ENCODE measurements at regions not wholly inside any gene's neighbourhood (a gene's known extent, or its start where the extent isn't known, plus 50 kb on each side); places are given as distances from the start of the nearest gene placed in this dataset.

GRCh38 chr9:115717298-115717697 is 436.3 kb upstream of the PAPPA start:
- Histone ChIP-seq H3K4me2 (ENCODE audit: low read depth, low read length, poor library complexity, severe bottlenecking) (no peak overlapping the region), H3F3A (ENCODE audit: insufficient read depth) (no peaks in the 10 kb centered on the region), H4K20me1 (ENCODE audit: low read depth, low read length) (no peaks in the 10 kb centered on the region), H3K9me3 (ENCODE audit: insufficient read depth, low read length) (no peaks in the 10 kb centered on the region), H3K9me2 (replicated peaks; ENCODE audit: insufficient read depth, low read length) (no peaks in the 10 kb centered on the region), H3K27me3 (ENCODE audit: low read length) (no peaks in the 10 kb centered on the region), H3K4me3 (ENCODE audit: insufficient read depth, low read length, poor library complexity, severe bottlenecking) (no peak overlapping the region), H3K79me2 (ENCODE audit: insufficient read depth, low read length) (no peaks in the 10 kb centered on the region), H3K36me3 (ENCODE audit: low read length) (no peaks in the 10 kb centered on the region), H3K9ac (ENCODE audit: low read length) (no peak overlapping the region), H2AFZ (ENCODE audit: low read depth, low read length, severe bottlenecking) (no peak overlapping the region), H3K27ac (ENCODE audit: low read depth, low read length) (no peak overlapping the region)
- TF ChIP-seq EZH2phosphoT487 (conservative IDR thresholded peaks at IDR 0.05; ENCODE audit: low read length) = no peak
- no peak for TF ChIP-seq CTCF (IDR thresholded peaks at IDR 0.05; ENCODE audit: insufficient read depth, low read length, poor library complexity, severe bottlenecking)

GRCh38 chr9:115717711-115718173 is 435.8 kb upstream of the PAPPA start:
- H3K9me3 ChIP-seq (ENCODE audit: insufficient read depth, low read length) = no peaks in the 10 kb centered on the region
- no peak overlapping the region for H3K9ac ChIP-seq (ENCODE audit: low read length)
- H3K9me2 ChIP-seq (replicated peaks; ENCODE audit: insufficient read depth, low read length) = no peaks in the 10 kb centered on the region
- no peaks in the 10 kb centered on the region for H4K20me1 ChIP-seq (ENCODE audit: low read depth, low read length)
- H3K79me2 ChIP-seq (ENCODE audit: insufficient read depth, low read length) = no peaks in the 10 kb centered on the region
- H3K4me2 ChIP-seq (ENCODE audit: low read depth, low read length, poor library complexity, severe bottlenecking) = no peak overlapping the region
- TF ChIP-seq EZH2phosphoT487 (conservative IDR thresholded peaks at IDR 0.05; ENCODE audit: low read length) (no peak), CTCF (IDR thresholded peaks at IDR 0.05; ENCODE audit: insufficient read depth, low read length, poor library complexity, severe bottlenecking) (no peak)
- H3K4me3 ChIP-seq (ENCODE audit: insufficient read depth, low read length, poor library complexity, severe bottlenecking) = no peak overlapping the region
- no peaks in the 10 kb centered on the region for H3F3A ChIP-seq (ENCODE audit: insufficient read depth)
- H3K27ac ChIP-seq (ENCODE audit: low read depth, low read length) = no peak overlapping the region
- no peaks in the 10 kb centered on the region for H3K36me3 ChIP-seq (ENCODE audit: low read length)
- H3K27me3 ChIP-seq (ENCODE audit: low read length) = no peaks in the 10 kb centered on the region
- no peak overlapping the region for H2AFZ ChIP-seq (ENCODE audit: low read depth, low read length, severe bottlenecking)

- H3K36me3 ChIP-seq (ENCODE audit: low read length) = no peaks in the 10 kb centered on the region
- no peaks in the 10 kb centered on the region for H3F3A ChIP-seq (ENCODE audit: insufficient read depth)
- H3K9me2 ChIP-seq (replicated peaks; ENCODE audit: insufficient read depth, low read length) = no peaks in the 10 kb centered on the region
- no peak overlapping the region for H2AFZ ChIP-seq (ENCODE audit: low read depth, low read length, severe bottlenecking)
- no peak overlapping the region for H3K27ac ChIP-seq (ENCODE audit: low read depth, low read length)
- TF ChIP-seq CTCF (IDR thresholded peaks at IDR 0.05; ENCODE audit: insufficient read depth, low read length, poor library complexity, severe bottlenecking) = no peak
- no peak for TF ChIP-seq EZH2phosphoT487 (conservative IDR thresholded peaks at IDR 0.05; ENCODE audit: low read length)
- no peaks in the 10 kb centered on the region for H3K79me2 ChIP-seq (ENCODE audit: insufficient read depth, low read length)
- H3K9me3 ChIP-seq (ENCODE audit: insufficient read depth, low read length) = no peaks in the 10 kb centered on the region
- no peaks in the 10 kb centered on the region for H4K20me1 ChIP-seq (ENCODE audit: low read depth, low read length)
- no peak overlapping the region for H3K4me3 ChIP-seq (ENCODE audit: insufficient read depth, low read length, poor library complexity, severe bottlenecking)
- no peak overlapping the region for H3K9ac ChIP-seq (ENCODE audit: low read length)
- H3K27me3 ChIP-seq (ENCODE audit: low read length) = no peaks in the 10 kb centered on the region
- H3K4me2 ChIP-seq (ENCODE audit: low read depth, low read length, poor library complexity, severe bottlenecking) = no peak overlapping the region
Observed at GRCh38 chr9:115730396-115730795, 423.2 kb upstream of the PAPPA start.
